ENCODE measurements at regions not wholly inside any gene's neighbourhood (a gene's known extent, or its start where the extent isn't known, plus 50 kb on each side); places are given as distances from the start of the nearest gene placed in this dataset.

DNA sequence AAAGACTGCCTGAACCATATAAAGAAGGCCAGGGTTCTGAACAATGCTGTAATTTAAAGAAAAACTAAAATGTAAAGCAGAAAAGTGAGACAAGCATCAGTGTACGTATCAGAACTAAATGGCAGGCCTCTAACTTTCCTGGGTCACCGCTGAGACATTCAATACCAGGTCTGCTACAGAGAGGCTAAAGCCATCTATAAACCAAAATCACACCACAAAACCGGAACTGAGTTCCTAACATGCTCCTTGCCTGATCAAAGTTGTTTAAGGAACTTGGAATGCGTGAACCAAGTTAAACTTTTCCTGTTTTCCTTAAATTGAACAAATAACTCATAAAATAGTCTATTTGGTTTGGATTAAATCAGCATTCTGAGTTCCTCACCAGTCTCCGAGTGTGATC is 55.3 kb upstream of the TECRL start:
- DNase-seq (ENCODE audit: low read depth) = no peak

Data from forelimb muscle (tissue), 1 donor.